Smooth muscle cell (in vitro differentiated cells): ENCODE measurements at regions not wholly inside any gene's neighbourhood (a gene's known extent, or its start where the extent isn't known, plus 50 kb on each side); places are given as distances from the start of the nearest gene placed in this dataset.

ENCODE experiments used
- DNase-seq: peaks from one replicate; lab custom pipeline; 2025; ENCODE audit not compliant: unreplicated experiment; lab: John Stamatoyannopoulos, UW
- H2AFZ ChIP-seq: fragments of 200-600 bp; sonication (generic); 2 replicates; pipeline ENCODE4 v1.6.0; 2016; ENCODE audit warnings: antibody characterized with exemption, low read depth, mild to moderate bottlenecking
- H3F3A ChIP-seq: fragments of 200-600 bp; sonication (generic); 2 replicates; pipeline ENCODE4 v1.6.0; 2017; ENCODE audit warnings: antibody characterized with exemption, low read depth
- H3K27ac ChIP-seq: fragments of 200-600 bp; sonication (generic); 2 replicates; pipeline ENCODE4 v1.5.1; 2016; ENCODE audit warnings: low read depth, mild to moderate bottlenecking
- H3K27me3 ChIP-seq: fragments of 200-600 bp; sonication (generic); 2 replicates; pipeline ENCODE4 v1.6.1; 2016; ENCODE audit warnings: low read depth, mild to moderate bottlenecking
- H3K36me3 ChIP-seq: fragments of 200-600 bp; sonication (generic); 2 replicates; pipeline ENCODE4 v1.5.1; 2016; ENCODE audit warnings: low read depth
- H3K4me1 ChIP-seq: fragments of 200-600 bp; sonication (generic); 2 replicates; pipeline ENCODE4 v1.5.1; 2016; ENCODE audit warnings: low read depth
- H3K4me2 ChIP-seq: fragments of 200-600 bp; sonication (generic); 2 replicates; pipeline ENCODE4 v1.6.0; 2016; ENCODE audit warnings: mild to moderate bottlenecking
- H3K4me3 ChIP-seq: fragments of 200-600 bp; sonication (generic); 2 replicates; pipeline ENCODE4 v1.5.1; 2016; ENCODE audit warnings: mild to moderate bottlenecking
- H3K79me2 ChIP-seq: fragments of 200-600 bp; sonication (generic); 2 replicates; pipeline ENCODE4 v1.6.0; 2016; ENCODE audit warnings: low read depth, mild to moderate bottlenecking
- H3K9ac ChIP-seq: fragments of 200-600 bp; sonication (generic); 2 replicates; pipeline ENCODE4 v1.6.0; 2016; ENCODE audit warnings: low read depth
- H3K9me3 ChIP-seq: fragments of 200-600 bp; sonication (generic); replicated peaks from 2 replicates; pipeline ENCODE4 v1.5.1; 2016; ENCODE audit warnings: low read depth
- H4K20me1 ChIP-seq: fragments of 200-600 bp; sonication (generic); 2 replicates; pipeline ENCODE4 v1.6.0; 2016; ENCODE audit warnings: low read depth
- CTCF ChIP-seq: fragments of 200-600 bp; sonication (generic); IDR thresholded peaks from 2 replicates; pipeline ENCODE4 v1.5.1; 2017; ENCODE audit warnings: borderline replicate concordance, mild to moderate bottlenecking, antibody characterized with exemption; ENCODE audit not compliant: insufficient read depth, poor library complexity, severe bottlenecking
- WGBS: methylation state at CpG from one replicate; pipeline ENCODE4 v1.1.7; 2016; ENCODE audit warnings: low lambda C conversion rate; 5-methylcytosine and 5-hydroxymethylcytosine counted together

- Histone ChIP-seq H2AFZ (no peak overlapping the region), H3K36me3 (no peaks in the 10 kb centered on the region), H3K27ac (no peak overlapping the region), H3K4me2 (no peak overlapping the region), H4K20me1 (no peaks in the 10 kb centered on the region), H3K27me3 (no peaks in the 10 kb centered on the region), H3F3A (no peaks in the 10 kb centered on the region), H3K9me3 (no peaks in the 10 kb centered on the region), H3K79me2 (no peaks in the 10 kb centered on the region), H3K4me1 (no peaks in the 10 kb centered on the region), H3K9ac (no peak overlapping the region), H3K4me3 (no peak overlapping the region)
- 92% methylated on average over 7 of the region's 7 CpGs for WGBS
- no peak for DNase-seq
- TF ChIP-seq CTCF, result no peak
Observed at GRCh38 chr11:69552951-69553350, 71.5 kb downstream of the LINC01488 start.

DNA sequence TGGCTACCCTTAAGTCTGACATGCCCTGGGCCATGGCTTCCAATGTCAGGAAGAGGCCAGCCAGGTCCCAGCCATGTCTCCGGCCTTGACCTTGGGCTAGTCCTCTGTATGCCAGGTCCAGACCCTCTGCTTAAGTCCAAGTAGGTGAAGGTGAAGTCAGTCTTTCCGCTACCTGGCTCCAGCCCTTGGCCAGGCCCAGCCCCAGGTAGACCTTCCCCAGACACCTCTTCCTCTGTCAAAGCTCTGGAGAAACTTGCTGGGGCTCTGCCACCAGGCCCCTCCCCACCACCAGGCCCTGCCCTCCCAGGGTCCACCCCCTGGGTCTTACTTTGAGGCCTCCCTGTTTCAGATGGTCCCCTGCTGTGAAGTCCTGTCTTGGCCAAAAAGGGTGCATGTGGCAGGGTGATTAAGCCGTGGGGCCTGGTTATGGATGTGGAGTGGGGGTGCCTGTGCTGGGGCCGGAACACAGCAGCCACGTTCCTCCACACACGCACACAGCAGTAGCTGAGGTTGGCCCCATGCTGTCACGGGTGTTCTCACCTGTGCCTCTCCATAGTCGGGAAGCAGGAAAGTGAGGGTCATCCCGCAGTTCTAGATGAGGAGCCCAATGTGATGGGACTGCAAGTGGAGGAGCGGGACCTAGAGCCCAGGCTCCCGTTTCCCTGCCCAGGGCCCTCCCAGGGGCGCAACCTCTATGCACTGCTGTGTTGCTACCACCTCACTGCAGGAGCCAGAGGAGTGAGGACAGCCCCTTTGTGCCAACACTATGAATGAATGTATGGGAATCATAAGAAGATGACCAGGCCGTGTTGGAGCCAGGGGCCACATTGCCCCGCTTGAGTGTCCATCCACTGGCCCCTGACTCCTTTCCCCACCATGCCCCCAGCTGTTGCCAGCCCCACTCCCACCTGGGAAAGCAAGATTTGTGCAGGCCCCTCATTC, 72.2 kb downstream of the LINC01488 start:
- no peak overlapping the region for H3K4me2 ChIP-seq
- H3K9ac ChIP-seq, result no peak overlapping the region
- H2AFZ ChIP-seq, result no peak overlapping the region
- WGBS, result 94% methylated on average over 14 of the region's 14 CpGs
- no peak overlapping the region for H3K4me3 ChIP-seq
- no peaks in the 10 kb centered on the region for H3K4me1 ChIP-seq
- H4K20me1 ChIP-seq, result no peaks in the 10 kb centered on the region
- TF ChIP-seq CTCF, result no peak
- H3K36me3 ChIP-seq, result no peaks in the 10 kb centered on the region
- no peak overlapping the region for H3K27ac ChIP-seq
- no peaks in the 10 kb centered on the region for H3K79me2 ChIP-seq
- H3K27me3 ChIP-seq, result no peaks in the 10 kb centered on the region
- no peaks in the 10 kb centered on the region for H3K9me3 ChIP-seq
- no peaks in the 10 kb centered on the region for H3F3A ChIP-seq
- DNase-seq, result no peak

DNA sequence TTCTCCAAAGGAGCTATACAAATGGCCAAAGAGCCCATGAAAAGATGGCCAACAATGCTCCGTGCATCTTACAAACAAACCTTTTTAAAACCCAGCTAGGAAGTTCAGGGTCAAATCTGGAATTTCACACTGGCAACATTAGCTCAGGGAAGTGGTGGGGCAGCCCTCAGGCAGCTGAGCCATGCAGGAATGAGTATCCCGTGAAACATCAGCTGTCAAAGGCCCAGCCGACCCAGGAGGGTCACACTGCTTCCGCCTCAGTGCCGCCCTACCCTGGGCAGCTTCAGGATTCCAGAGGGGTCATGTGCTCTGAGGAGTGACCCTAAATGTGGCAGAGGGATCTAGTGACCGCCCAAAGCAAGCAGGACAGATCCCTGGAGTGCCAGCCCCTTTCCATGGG, 73.4 kb downstream of the LINC01488 start:
- H3K79me2 ChIP-seq, result no peaks in the 10 kb centered on the region
- no peak for TF ChIP-seq CTCF
- H3K4me2 ChIP-seq, result no peak overlapping the region
- H2AFZ ChIP-seq, result no peak overlapping the region
- no peaks in the 10 kb centered on the region for H3K9me3 ChIP-seq
- no peaks in the 10 kb centered on the region for H3F3A ChIP-seq
- H3K27ac ChIP-seq, result no peak overlapping the region
- H3K36me3 ChIP-seq, result no peaks in the 10 kb centered on the region
- H3K4me1 ChIP-seq, result no peaks in the 10 kb centered on the region
- no peak for DNase-seq
- no peak overlapping the region for H3K9ac ChIP-seq
- no peaks in the 10 kb centered on the region for H4K20me1 ChIP-seq
- no peaks in the 10 kb centered on the region for H3K27me3 ChIP-seq
- no peak overlapping the region for H3K4me3 ChIP-seq
- 60% methylated on average over 6 of the region's 6 CpGs for WGBS

- Histone ChIP-seq H3K79me2 (no peaks in the 10 kb centered on the region), H3K27me3 (no peaks in the 10 kb centered on the region), H2AFZ (no peak overlapping the region), H4K20me1 (no peaks in the 10 kb centered on the region), H3K9me3 (no peaks in the 10 kb centered on the region), H3K9ac (no peak overlapping the region), H3K36me3 (no peaks in the 10 kb centered on the region), H3K27ac (no peak overlapping the region), H3K4me3 (no peak overlapping the region), H3K4me1 (no peaks in the 10 kb centered on the region), H3K4me2 (no peak overlapping the region), H3F3A (no peaks in the 10 kb centered on the region)
- WGBS, result 99% methylated on average over 7 of the region's 7 CpGs
- TF ChIP-seq CTCF, result no peak
- DNase-seq, result no peak
Observed at GRCh38 chr11:69557266-69557665, 75.8 kb downstream of the LINC01488 start.
